ENCODE measurements at regions not wholly inside any gene's neighbourhood (a gene's known extent, or its start where the extent isn't known, plus 50 kb on each side); places are given as distances from the start of the nearest gene placed in this dataset.

GRCh38 chr11:41842673-41843072 is 383.2 kb upstream of the LRRC4C start:
- Histone ChIP-seq H3K9me3 (peaks cover 0 to 21% (median 7%) of the 10 kb centered on the region in 3 donors), H3K27ac (no peak overlapping the region), H3K4me1 (no peaks in the 10 kb centered on the region), H3K27me3 (no peaks in the 10 kb centered on the region), H3K36me3 (no peaks in the 10 kb centered on the region), H3K4me3 (no peak overlapping the region)
- DNase-seq, result no peak
- intact Hi-C loops (cut with DNase I), result no loop called here
- TF ChIP-seq CTCF (IDR thresholded peaks at IDR 0.05) (no peak), POLR2A (IDR thresholded peaks at IDR 0.05) (no peak)
- 81 to 88% methylated on average over 5 to 7 of the region's 8 CpGs for WGBS, 2 donors

- 52 to 68% methylated on average over 3 of the region's 3 CpGs for WGBS, 2 donors
- H3K9me3 ChIP-seq, result peaks cover 0 to 17% (median 7%) of the 10 kb centered on the region in 3 donors
- DNase-seq, result no peak
- no peak overlapping the region for H3K4me3 ChIP-seq
- intact Hi-C loops (cut with DNase I), result no loop called here
- H3K36me3 ChIP-seq, result no peaks in the 10 kb centered on the region
- H3K27me3 ChIP-seq, result no peaks in the 10 kb centered on the region
- no peaks in the 10 kb centered on the region for H3K4me1 ChIP-seq
- no peak overlapping the region for H3K27ac ChIP-seq
- no peak for TF ChIP-seq POLR2A (IDR thresholded peaks at IDR 0.05)
- TF ChIP-seq CTCF (IDR thresholded peaks at IDR 0.05), result no peak
Observed at GRCh38 chr11:41845066-41845465, 385.6 kb upstream of the LRRC4C start.

GRCh38 chr11:41848349-41848748 is 388.9 kb upstream of the LRRC4C start:
- Histone ChIP-seq H3K36me3 (no peaks in the 10 kb centered on the region), H3K27ac (no peak overlapping the region), H3K4me3 (no peak overlapping the region), H3K9me3 (peaks cover 0 to 1% (median 0%) of the 10 kb centered on the region in 3 donors), H3K27me3 (no peaks in the 10 kb centered on the region), H3K4me1 (no peaks in the 10 kb centered on the region)
- TF ChIP-seq CTCF (IDR thresholded peaks at IDR 0.05), result no peak
- no peak for TF ChIP-seq POLR2A (IDR thresholded peaks at IDR 0.05)
- no peak for DNase-seq
- WGBS, 2 donors, result 23 to 31% methylated on average over 3 of the region's 3 CpGs
- intact Hi-C loops (cut with DNase I), result no loop called here

GRCh38 chr11:41849250-41849649 is 389.8 kb upstream of the LRRC4C start:
- Histone ChIP-seq H3K4me1 (no peaks in the 10 kb centered on the region), H3K9me3 (no peaks in the 10 kb centered on the region), H3K4me3 (no peak overlapping the region), H3K27me3 (no peaks in the 10 kb centered on the region), H3K36me3 (no peaks in the 10 kb centered on the region), H3K27ac (no peak overlapping the region)
- no peak for TF ChIP-seq CTCF (IDR thresholded peaks at IDR 0.05)
- TF ChIP-seq POLR2A (IDR thresholded peaks at IDR 0.05), result no peak
- intact Hi-C loops (cut with DNase I), result no loop called here
- 79 to 84% methylated on average over 1 of the region's 1 CpG for WGBS, 2 donors
- no peak for DNase-seq

GRCh38 chr11:41851743-41852142 is 392.3 kb upstream of the LRRC4C start:
- H3K4me3 ChIP-seq, result no peak overlapping the region
- no peaks in the 10 kb centered on the region for H3K4me1 ChIP-seq
- H3K9me3 ChIP-seq, result peaks cover 0 to 6% (median 0%) of the 10 kb centered on the region in 3 donors
- no peak for TF ChIP-seq CTCF (IDR thresholded peaks at IDR 0.05)
- TF ChIP-seq POLR2A (IDR thresholded peaks at IDR 0.05), result no peak
- DNase-seq, result no peak
- no peaks in the 10 kb centered on the region for H3K27me3 ChIP-seq
- no peaks in the 10 kb centered on the region for H3K36me3 ChIP-seq
- intact Hi-C loops (cut with DNase I), result no loop called here
- H3K27ac ChIP-seq, result no peak overlapping the region

Data from esophagus squamous epithelium (tissue), 5 donors.